22Rv1 (cell line): ENCODE measurements at regions not wholly inside any gene's neighbourhood (a gene's known extent, or its start where the extent isn't known, plus 50 kb on each side); places are given as distances from the start of the nearest gene placed in this dataset.

Source experiments
- CTCF ChIP-seq: fragments of 450-650 bp; IDR thresholded peaks from 2 replicates; pipeline ENCODE4 v1.5.1; 2017; ENCODE audit warnings: mild to moderate bottlenecking
- ZFX ChIP-seq: fragments of 450-650 bp; IDR thresholded peaks from 2 replicates; pipeline ENCODE4 v1.6.1; 2017; ENCODE audit warnings: antibody characterized with exemption, borderline replicate concordance

- TF ChIP-seq CTCF, result no peak
- TF ChIP-seq ZFX, result no peak
Measured at GRCh38 chr13:100988921-100989320, 314.3 kb upstream of the TMTC4 start.
